ENCODE measurements at regions not wholly inside any gene's neighbourhood (a gene's known extent, or its start where the extent isn't known, plus 50 kb on each side); places are given as distances from the start of the nearest gene placed in this dataset.

DNA sequence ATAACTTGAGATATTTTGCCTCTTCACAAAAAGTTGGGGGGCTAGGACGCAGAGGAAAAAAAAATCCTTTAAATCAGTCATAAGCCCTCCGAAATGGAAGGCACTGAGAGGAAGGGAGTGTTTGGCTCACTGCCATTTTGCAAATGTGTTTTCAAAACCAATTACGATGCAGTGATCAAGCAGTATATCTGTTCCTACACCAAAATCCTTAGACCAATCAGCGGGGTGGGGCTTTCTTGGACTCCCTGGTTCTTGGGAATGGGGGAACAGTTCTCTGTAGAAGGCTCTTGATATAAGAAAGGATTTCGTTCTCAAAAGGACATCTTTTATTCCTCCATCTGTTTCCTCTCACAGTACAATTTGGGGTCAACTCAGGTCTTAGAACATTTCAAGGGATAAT lies 478.6 kb upstream of the JARID2 start:
- Histone ChIP-seq H3K9me3 (ENCODE audit: insufficient read depth, low read length) (no peaks in the 10 kb centered on the region), H3K27ac (ENCODE audit: low read depth, low read length) (no peak overlapping the region), H3K36me3 (ENCODE audit: low read length) (no peaks in the 10 kb centered on the region), H3K9me2 (replicated peaks; ENCODE audit: insufficient read depth, low read length) (no peaks in the 10 kb centered on the region), H3K4me2 (ENCODE audit: low read depth, low read length, poor library complexity, severe bottlenecking) (no peak overlapping the region), H3K4me3 (ENCODE audit: insufficient read depth, low read length, poor library complexity, severe bottlenecking) (no peak overlapping the region), H3K27me3 (ENCODE audit: low read length) (peaks cover 6% of the 10 kb centered on the region; the same call in 1 of the 2 replicates), H3K79me2 (ENCODE audit: insufficient read depth, low read length) (no peaks in the 10 kb centered on the region), H3K9ac (ENCODE audit: low read length) (no peak overlapping the region), H4K20me1 (ENCODE audit: low read depth, low read length) (no peaks in the 10 kb centered on the region), H2AFZ (ENCODE audit: low read depth, low read length, severe bottlenecking) (no peak overlapping the region), H3F3A (ENCODE audit: insufficient read depth) (no peaks in the 10 kb centered on the region)
- TF ChIP-seq EZH2phosphoT487 (conservative IDR thresholded peaks at IDR 0.05; ENCODE audit: low read length): no peak
- TF ChIP-seq, protein P1, sequence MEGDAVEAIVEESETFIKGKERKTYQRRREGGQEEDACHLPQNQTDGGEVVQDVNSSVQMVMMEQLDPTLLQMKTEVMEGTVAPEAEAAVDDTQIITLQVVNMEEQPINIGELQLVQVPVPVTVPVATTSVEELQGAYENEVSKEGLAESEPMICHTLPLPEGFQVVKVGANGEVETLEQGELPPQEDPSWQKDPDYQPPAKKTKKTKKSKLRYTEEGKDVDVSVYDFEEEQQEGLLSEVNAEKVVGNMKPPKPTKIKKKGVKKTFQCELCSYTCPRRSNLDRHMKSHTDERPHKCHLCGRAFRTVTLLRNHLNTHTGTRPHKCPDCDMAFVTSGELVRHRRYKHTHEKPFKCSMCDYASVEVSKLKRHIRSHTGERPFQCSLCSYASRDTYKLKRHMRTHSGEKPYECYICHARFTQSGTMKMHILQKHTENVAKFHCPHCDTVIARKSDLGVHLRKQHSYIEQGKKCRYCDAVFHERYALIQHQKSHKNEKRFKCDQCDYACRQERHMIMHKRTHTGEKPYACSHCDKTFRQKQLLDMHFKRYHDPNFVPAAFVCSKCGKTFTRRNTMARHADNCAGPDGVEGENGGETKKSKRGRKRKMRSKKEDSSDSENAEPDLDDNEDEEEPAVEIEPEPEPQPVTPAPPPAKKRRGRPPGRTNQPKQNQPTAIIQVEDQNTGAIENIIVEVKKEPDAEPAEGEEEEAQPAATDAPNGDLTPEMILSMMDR (IDR thresholded peaks at IDR 0.05; ENCODE audit: insufficient read depth, low read length, poor library complexity, severe bottlenecking): no peak

DNA sequence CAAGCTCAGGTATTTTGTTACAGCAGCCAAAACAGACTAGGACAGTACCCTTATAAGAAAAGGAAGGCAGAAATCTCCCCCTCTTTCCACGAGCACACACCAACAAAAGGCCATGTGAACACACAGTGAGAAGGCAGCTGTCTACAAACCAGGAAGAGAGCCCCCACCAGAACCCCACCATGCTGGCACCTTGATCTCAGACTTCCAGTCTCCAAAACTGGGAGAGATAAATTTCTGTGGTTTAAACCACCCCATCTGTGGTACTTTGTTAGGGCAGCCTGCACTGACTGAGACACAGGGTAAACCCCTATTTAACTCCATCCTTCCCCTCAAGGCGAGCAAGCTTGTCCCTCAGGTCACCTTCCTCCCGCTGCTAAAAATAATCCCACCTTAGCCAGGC lies 475.8 kb upstream of the JARID2 start:
- no peaks in the 10 kb centered on the region for H3K79me2 ChIP-seq (ENCODE audit: insufficient read depth, low read length)
- H2AFZ ChIP-seq (ENCODE audit: low read depth, low read length, severe bottlenecking): no peak overlapping the region
- H3K9me2 ChIP-seq (replicated peaks; ENCODE audit: insufficient read depth, low read length): no peaks in the 10 kb centered on the region
- H4K20me1 ChIP-seq (ENCODE audit: low read depth, low read length): no peaks in the 10 kb centered on the region
- no peaks in the 10 kb centered on the region for H3K36me3 ChIP-seq (ENCODE audit: low read length)
- H3K9me3 ChIP-seq (ENCODE audit: insufficient read depth, low read length): no peaks in the 10 kb centered on the region
- no peaks in the 10 kb centered on the region for H3F3A ChIP-seq (ENCODE audit: insufficient read depth)
- no peak overlapping the region for H3K4me3 ChIP-seq (ENCODE audit: insufficient read depth, low read length, poor library complexity, severe bottlenecking)
- H3K27ac ChIP-seq (ENCODE audit: low read depth, low read length): no peak overlapping the region
- H3K4me2 ChIP-seq (ENCODE audit: low read depth, low read length, poor library complexity, severe bottlenecking): no peak overlapping the region
- H3K9ac ChIP-seq (ENCODE audit: low read length): no peak overlapping the region
- peaks cover 4% of the 10 kb centered on the region; the same call in 1 of the 2 replicates for H3K27me3 ChIP-seq (ENCODE audit: low read length)
- TF ChIP-seq EZH2phosphoT487 (conservative IDR thresholded peaks at IDR 0.05; ENCODE audit: low read length): no peak
- TF ChIP-seq, protein P1 (IDR thresholded peaks at IDR 0.05; ENCODE audit: insufficient read depth, low read length, poor library complexity, severe bottlenecking): no peak

DNA sequence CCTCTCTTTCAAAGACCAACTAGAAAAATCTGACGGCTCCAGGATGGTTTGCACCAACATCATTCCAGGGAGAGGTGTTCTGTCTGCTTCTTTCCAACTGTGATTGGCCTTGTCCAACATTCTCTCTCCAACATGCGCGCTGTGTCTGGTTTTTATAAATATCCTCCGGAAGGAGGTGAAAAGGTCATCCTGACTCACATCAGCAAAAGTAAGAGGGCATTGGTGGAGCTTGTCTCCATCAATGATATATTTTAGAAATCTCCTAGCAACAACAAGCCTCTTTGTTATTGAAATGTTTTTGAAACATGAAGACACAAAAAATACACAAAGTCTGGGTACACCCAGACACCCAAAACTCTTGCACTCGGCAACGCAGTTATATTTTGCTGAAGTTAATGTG lies 475.3 kb upstream of the JARID2 start:
- H3K9me3 ChIP-seq (ENCODE audit: insufficient read depth, low read length): no peaks in the 10 kb centered on the region
- peaks cover 4% of the 10 kb centered on the region; the same call in 1 of the 2 replicates for H3K27me3 ChIP-seq (ENCODE audit: low read length)
- H3K36me3 ChIP-seq (ENCODE audit: low read length): no peaks in the 10 kb centered on the region
- H2AFZ ChIP-seq (ENCODE audit: low read depth, low read length, severe bottlenecking): no peak overlapping the region
- no peak overlapping the region for H3K27ac ChIP-seq (ENCODE audit: low read depth, low read length)
- no peak overlapping the region for H3K9ac ChIP-seq (ENCODE audit: low read length)
- H3F3A ChIP-seq (ENCODE audit: insufficient read depth): no peaks in the 10 kb centered on the region
- no peaks in the 10 kb centered on the region for H3K9me2 ChIP-seq (replicated peaks; ENCODE audit: insufficient read depth, low read length)
- no peak for TF ChIP-seq EZH2phosphoT487 (conservative IDR thresholded peaks at IDR 0.05; ENCODE audit: low read length)
- TF ChIP-seq, protein P1 (IDR thresholded peaks at IDR 0.05; ENCODE audit: insufficient read depth, low read length, poor library complexity, severe bottlenecking): no peak
- no peak overlapping the region for H3K4me3 ChIP-seq (ENCODE audit: insufficient read depth, low read length, poor library complexity, severe bottlenecking)
- no peaks in the 10 kb centered on the region for H4K20me1 ChIP-seq (ENCODE audit: low read depth, low read length)
- H3K79me2 ChIP-seq (ENCODE audit: insufficient read depth, low read length): no peaks in the 10 kb centered on the region
- H3K4me2 ChIP-seq (ENCODE audit: low read depth, low read length, poor library complexity, severe bottlenecking): no peak overlapping the region
